PC-3 (cell line): ENCODE measurements at regions not wholly inside any gene's neighbourhood (a gene's known extent, or its start where the extent isn't known, plus 50 kb on each side); places are given as distances from the start of the nearest gene placed in this dataset.

Experiments used
- ATAC-seq: fragments of 200-7000 bp; cut with Tn5 transposase; 2 replicates; pipeline ENCODE4 v1.9.1; 2020; ENCODE audit warnings: mild to moderate bottlenecking, moderate library complexity
- BruUV-seq: library from RNA; stranded (reverse); fragments of 400-500 nt; replicated peaks from 2 replicates; lab custom pipeline; 2021; lab: Mats Ljungman, UMichigan
- CTCF ChIA-PET: fragments of 300-600 bp; sonication (Branson Sonifier 250); formaldehyde crosslinking; loops from one replicate; lab custom pipeline; 2022; ENCODE audit warnings: antibody characterized with exemption; lab: Charles Lee
- POLR2A ChIA-PET: fragments of 300-600 bp; sonication (Branson Sonifier 250); formaldehyde crosslinking; loops from one replicate; lab custom pipeline; 2022; ENCODE audit warnings: antibody characterized with exemption; ENCODE audit not compliant: unreplicated experiment; lab: Charles Lee
- DNase-seq: peaks from one replicate; pipeline ENCODE4 v3.0.0-alpha.2; 2015
- H2AFZ ChIP-seq: fragments of 300-600 bp; sonication (generic); 2 replicates; pipeline ENCODE4 v1.6.0; 2016; ENCODE audit warnings: antibody characterized with exemption, low read length
- H3F3A ChIP-seq: fragments of 300-600 bp; sonication (generic); one replicate; pipeline ENCODE4 v1.6.0; 2017; ENCODE audit warnings: antibody characterized with exemption, low read length, control low read depth, mild to moderate bottlenecking; ENCODE audit not compliant: unreplicated experiment
- H3K27ac ChIP-seq: fragments of 300-600 bp; sonication (generic); 2 replicates; pipeline ENCODE4 v1.5.1; 2016; ENCODE audit warnings: mild to moderate bottlenecking, low read length
- H3K27me3 ChIP-seq: fragments of 300-600 bp; sonication (generic); 2 replicates; pipeline ENCODE4 v1.6.1; 2016; ENCODE audit warnings: low read length, mixed read lengths
- H3K36me3 ChIP-seq: fragments of 300-600 bp; sonication (generic); 2 replicates; pipeline ENCODE4 v1.6.1; 2016; ENCODE audit warnings: low read depth, mixed run types, low read length, mixed read lengths
- H3K4me1 ChIP-seq: fragments of 300-600 bp; sonication (generic); 2 replicates; pipeline ENCODE4 v1.5.1; 2016; ENCODE audit warnings: low read length; ENCODE audit not compliant: insufficient read depth
- H3K4me2 ChIP-seq: fragments of 300-600 bp; sonication (generic); 2 replicates; pipeline ENCODE4 v1.6.0; 2016; ENCODE audit warnings: low read length
- H3K4me3 ChIP-seq: fragments of 300-600 bp; sonication (generic); 2 replicates; pipeline ENCODE4 v1.5.1; 2016; ENCODE audit warnings: mild to moderate bottlenecking, low read length, mixed read lengths
- H3K79me2 ChIP-seq: fragments of 300-600 bp; sonication (generic); 2 replicates; pipeline ENCODE4 v1.6.1; 2017; ENCODE audit warnings: low read length, mixed read lengths
- H3K9ac ChIP-seq: fragments of 300-600 bp; sonication (generic); 2 replicates; pipeline ENCODE4 v1.6.0; 2016; ENCODE audit warnings: mild to moderate bottlenecking, low read length
- H3K9me2 ChIP-seq: fragments of 300-600 bp; sonication (generic); replicated peaks from 2 replicates; pipeline ENCODE4 v1.6.1; 2016; ENCODE audit warnings: mixed run types, low read length, mixed read lengths
- H3K9me3 ChIP-seq: fragments of 300-600 bp; sonication (generic); 2 replicates; pipeline ENCODE4 v1.6.1; 2016; ENCODE audit warnings: low read length, mixed read lengths
- H4K20me1 ChIP-seq: fragments of 300-600 bp; sonication (generic); 2 replicates; pipeline ENCODE4 v1.6.1; 2016; ENCODE audit warnings: low read length, mixed read lengths
- EZH2 ChIP-seq: fragments of 300-600 bp; sonication (generic); IDR thresholded peaks from one replicate; pipeline ENCODE4 v1.6.1; 2017; ENCODE audit warnings: antibody characterized with exemption, mild to moderate bottlenecking, low read length; ENCODE audit not compliant: unreplicated experiment
- EZH2phosphoT487 ChIP-seq: fragments of 300-600 bp; sonication (generic); IDR thresholded peaks from 2 replicates; pipeline ENCODE4 v1.6.1; 2018; ENCODE audit warnings: mild to moderate bottlenecking, antibody characterized with exemption, low read length, borderline replicate concordance
- intact Hi-C: fragments of 100-400 bp; cut with micrococcal nuclease; formaldehyde crosslinking; loops from 2 replicates; pipeline ENCODE4 v1.9.0; 2023
- TF ChIP-seq, protein P1 (sequence below): fragments of 300-600 bp; sonication (generic); conservative IDR thresholded peaks from 2 replicates; pipeline ENCODE4 v1.5.1; 2017; ENCODE audit warnings: antibody characterized with exemption, low read depth, mild to moderate bottlenecking, low read length

- ATAC-seq: no peak
- ChIA-PET CTCF (no interaction called here), POLR2A (no interaction called here)
- Histone ChIP-seq H3K4me1 (no peaks in the 10 kb centered on the region), H3K4me3 (no peak overlapping the region), H3K27ac (no peak overlapping the region), H3K27me3 (peaks cover 6% of the 10 kb centered on the region), H3K36me3 (no peaks in the 10 kb centered on the region), H3F3A (no peaks in the 10 kb centered on the region), H3K4me2 (no peak overlapping the region), H3K9me2 (no peaks in the 10 kb centered on the region), H3K9me3 (no peaks in the 10 kb centered on the region), H3K9ac (no peak overlapping the region), H2AFZ (no peak overlapping the region), H3K79me2 (no peaks in the 10 kb centered on the region), H4K20me1 (no peaks in the 10 kb centered on the region)
- TF ChIP-seq, protein P1, sequence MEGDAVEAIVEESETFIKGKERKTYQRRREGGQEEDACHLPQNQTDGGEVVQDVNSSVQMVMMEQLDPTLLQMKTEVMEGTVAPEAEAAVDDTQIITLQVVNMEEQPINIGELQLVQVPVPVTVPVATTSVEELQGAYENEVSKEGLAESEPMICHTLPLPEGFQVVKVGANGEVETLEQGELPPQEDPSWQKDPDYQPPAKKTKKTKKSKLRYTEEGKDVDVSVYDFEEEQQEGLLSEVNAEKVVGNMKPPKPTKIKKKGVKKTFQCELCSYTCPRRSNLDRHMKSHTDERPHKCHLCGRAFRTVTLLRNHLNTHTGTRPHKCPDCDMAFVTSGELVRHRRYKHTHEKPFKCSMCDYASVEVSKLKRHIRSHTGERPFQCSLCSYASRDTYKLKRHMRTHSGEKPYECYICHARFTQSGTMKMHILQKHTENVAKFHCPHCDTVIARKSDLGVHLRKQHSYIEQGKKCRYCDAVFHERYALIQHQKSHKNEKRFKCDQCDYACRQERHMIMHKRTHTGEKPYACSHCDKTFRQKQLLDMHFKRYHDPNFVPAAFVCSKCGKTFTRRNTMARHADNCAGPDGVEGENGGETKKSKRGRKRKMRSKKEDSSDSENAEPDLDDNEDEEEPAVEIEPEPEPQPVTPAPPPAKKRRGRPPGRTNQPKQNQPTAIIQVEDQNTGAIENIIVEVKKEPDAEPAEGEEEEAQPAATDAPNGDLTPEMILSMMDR: no peak
- TF ChIP-seq EZH2phosphoT487: no peak
- TF ChIP-seq EZH2: no peak
- no TSS peak for BruUV-seq
- no peak for DNase-seq
- intact Hi-C loops: no loop called here
Observed at GRCh38 chr15:61314427-61314826, 85.3 kb upstream of the RORA start.

- Histone ChIP-seq H3K4me1 (no peaks in the 10 kb centered on the region), H3K4me3 (no peak overlapping the region), H3K4me2 (no peak overlapping the region), H3K9me2 (no peaks in the 10 kb centered on the region), H3K9me3 (no peaks in the 10 kb centered on the region), H2AFZ (no peak overlapping the region), H3K36me3 (no peaks in the 10 kb centered on the region), H3K27me3 (peaks cover 24% of the 10 kb centered on the region; the same call in 1 of the 2 replicates), H3K9ac (no peak overlapping the region), H3F3A (no peaks in the 10 kb centered on the region), H3K27ac (no peak overlapping the region), H3K79me2 (no peaks in the 10 kb centered on the region), H4K20me1 (no peaks in the 10 kb centered on the region)
- no peak for ATAC-seq
- POLR2A ChIA-PET: no interaction called here
- intact Hi-C loops: no loop called here
- DNase-seq: no peak
- no TSS peak for BruUV-seq
- CTCF ChIA-PET: no interaction called here
- TF ChIP-seq EZH2phosphoT487 (no peak), EZH2 (no peak)
- TF ChIP-seq, protein P1: no peak
Observed at GRCh38 chr15:61309617-61310016, 80.5 kb upstream of the RORA start.

DNA sequence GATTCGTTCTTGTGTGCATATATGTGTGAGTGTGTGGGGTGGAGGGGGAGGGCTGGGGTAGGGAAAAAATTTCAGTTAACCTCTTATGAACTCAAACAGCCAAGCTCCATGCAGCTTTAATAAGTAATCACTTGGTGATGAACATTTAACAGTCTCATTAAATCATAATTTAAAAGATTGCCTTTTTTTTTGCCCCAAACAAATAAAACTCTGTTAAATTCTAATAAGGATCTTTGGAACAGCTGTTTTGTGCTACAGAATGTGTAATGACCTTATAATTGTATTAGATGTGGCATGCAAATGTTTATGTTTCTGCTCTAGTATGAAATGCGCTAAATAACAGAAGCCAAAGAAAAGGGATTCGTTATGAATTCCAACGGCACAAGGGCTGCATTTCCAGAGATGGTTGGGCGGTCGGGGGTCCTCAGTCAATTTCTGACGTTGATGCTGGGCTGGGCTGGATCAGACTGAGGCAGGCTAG lies 80.0 kb upstream of the RORA start:
- H2AFZ ChIP-seq: no peak overlapping the region
- no peaks in the 10 kb centered on the region for H3F3A ChIP-seq
- DNase-seq: no peak
- H3K27me3 ChIP-seq: peaks cover 25% of the 10 kb centered on the region; the same call in 1 of the 2 replicates
- H3K4me3 ChIP-seq: no peak overlapping the region
- TF ChIP-seq, protein P1: no peak
- TF ChIP-seq EZH2phosphoT487 (no peak), EZH2 (no peak)
- H4K20me1 ChIP-seq: no peaks in the 10 kb centered on the region
- H3K27ac ChIP-seq: no peak overlapping the region
- no peaks in the 10 kb centered on the region for H3K9me3 ChIP-seq
- intact Hi-C loops: no loop called here
- H3K9me2 ChIP-seq: no peaks in the 10 kb centered on the region
- H3K4me2 ChIP-seq: no peak overlapping the region
- no peak for ATAC-seq
- H3K4me1 ChIP-seq: no peaks in the 10 kb centered on the region
- ChIA-PET CTCF (no interaction called here), POLR2A (no interaction called here)
- H3K79me2 ChIP-seq: no peaks in the 10 kb centered on the region
- no peak overlapping the region for H3K9ac ChIP-seq
- BruUV-seq: no TSS peak
- no peaks in the 10 kb centered on the region for H3K36me3 ChIP-seq
